HG03571 (cell line): ENCODE measurements at regions not wholly inside any gene's neighbourhood (a gene's known extent, or its start where the extent isn't known, plus 50 kb on each side); places are given as distances from the start of the nearest gene placed in this dataset.
"Not testable (repeated sequence)": the region's sequence is repeated elsewhere in the genome, so short reads cannot be mapped to it uniquely, and the experiment has no call there.

Experiments used
- ATAC-seq: cut with Tn5 transposase; IDR thresholded peaks from one replicate; pipeline ENCODE4 v1.9.1; 2021; ENCODE audit not compliant: unreplicated experiment

DNA sequence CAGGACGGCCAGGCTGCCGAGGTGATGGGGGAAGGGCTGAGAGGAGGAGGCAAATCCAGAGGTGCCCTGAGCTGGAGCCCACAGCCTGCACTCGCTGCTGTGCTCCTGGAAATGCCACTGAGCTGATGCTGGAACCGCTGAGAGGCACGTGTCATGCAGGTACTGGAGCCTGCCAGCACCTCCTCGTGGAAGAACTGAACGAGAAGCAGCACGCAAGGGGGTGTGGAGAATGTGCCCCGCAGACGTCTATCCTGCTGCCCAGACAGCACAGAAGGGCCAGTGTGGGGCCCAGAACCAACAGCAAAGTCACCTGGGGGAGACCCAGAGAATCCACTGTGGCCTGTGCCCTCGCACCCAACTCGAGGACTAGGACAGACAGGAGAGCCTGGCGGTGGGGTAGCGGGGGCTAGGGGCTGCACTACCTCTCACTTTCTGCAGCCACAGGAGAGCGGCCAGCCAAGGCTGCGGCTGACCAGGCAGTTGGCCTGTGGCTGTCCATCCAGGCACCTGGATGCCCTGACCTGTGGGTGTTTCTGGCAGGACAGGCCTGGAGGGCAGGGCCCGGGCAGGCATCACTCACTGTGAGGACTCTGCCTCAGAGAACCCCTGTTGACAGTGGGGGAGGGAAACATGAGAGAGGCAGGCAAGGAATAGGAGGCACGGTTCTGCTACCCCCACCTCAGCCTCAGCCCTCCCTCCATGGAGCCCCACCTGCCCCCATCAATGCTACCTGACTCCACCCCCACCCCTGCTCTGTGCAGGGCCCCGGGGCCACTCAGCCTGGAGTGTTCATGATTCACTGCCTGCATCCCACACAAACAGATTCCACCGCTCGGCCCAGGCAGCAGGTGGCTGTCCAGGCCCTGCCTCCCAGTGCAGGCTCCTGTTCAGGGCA is 213.1 kb downstream of the TBC1D2B start:
- no peak for ATAC-seq

DNA sequence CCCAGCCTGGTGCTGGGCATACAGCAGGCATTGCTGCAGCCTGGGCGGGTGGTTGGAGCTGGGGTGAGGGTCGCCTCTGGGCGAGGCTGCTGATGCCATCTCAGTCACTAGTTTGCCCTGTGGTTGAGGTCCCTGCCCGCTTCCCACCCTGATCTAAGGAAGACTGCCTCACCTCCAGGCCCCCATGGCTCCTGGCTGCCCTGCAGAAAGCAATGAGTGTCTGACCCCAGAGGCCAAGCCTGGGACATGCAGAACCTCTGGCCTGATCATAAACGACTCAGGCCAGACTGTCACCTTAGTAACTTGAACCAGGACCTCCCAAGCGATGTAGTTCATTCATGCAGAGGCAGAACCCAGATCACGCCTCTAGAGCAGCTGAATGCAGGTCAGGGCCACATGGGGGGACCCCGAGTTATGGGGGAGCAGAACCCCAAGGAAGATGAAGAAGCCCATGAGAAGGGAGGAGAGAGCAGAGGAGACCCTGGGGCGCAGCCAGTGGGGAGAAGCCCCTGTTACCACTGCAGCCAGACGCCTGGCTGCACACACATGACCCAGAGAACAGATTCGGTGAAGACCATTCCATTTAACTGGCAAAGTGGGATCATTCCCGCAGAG is 213.9 kb downstream of the TBC1D2B start:
- no peak for ATAC-seq

DNA sequence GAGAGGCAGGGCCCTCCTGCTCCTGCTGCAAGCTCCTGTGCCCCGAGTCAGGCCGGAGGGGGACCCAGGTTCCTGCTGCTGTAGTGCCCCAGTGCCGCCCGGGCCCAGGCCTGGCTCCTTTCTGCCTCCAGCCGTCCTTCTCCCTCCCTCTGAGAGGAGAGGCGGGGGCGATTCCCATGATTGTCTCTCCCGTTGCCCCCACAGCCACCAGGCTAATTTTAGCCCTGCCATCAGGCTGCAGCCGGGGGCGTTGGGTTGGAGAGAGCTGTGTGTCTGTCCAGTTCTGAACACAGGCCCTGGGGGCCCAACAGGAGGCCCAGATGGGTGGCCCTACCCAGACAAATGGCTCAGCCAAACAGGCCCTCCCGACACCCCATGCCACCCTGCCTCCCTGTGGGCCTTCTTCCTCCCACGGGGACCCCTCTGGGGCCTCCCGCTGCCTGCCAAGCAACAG is 214.8 kb downstream of the TBC1D2B start:
- no peak for ATAC-seq

DNA sequence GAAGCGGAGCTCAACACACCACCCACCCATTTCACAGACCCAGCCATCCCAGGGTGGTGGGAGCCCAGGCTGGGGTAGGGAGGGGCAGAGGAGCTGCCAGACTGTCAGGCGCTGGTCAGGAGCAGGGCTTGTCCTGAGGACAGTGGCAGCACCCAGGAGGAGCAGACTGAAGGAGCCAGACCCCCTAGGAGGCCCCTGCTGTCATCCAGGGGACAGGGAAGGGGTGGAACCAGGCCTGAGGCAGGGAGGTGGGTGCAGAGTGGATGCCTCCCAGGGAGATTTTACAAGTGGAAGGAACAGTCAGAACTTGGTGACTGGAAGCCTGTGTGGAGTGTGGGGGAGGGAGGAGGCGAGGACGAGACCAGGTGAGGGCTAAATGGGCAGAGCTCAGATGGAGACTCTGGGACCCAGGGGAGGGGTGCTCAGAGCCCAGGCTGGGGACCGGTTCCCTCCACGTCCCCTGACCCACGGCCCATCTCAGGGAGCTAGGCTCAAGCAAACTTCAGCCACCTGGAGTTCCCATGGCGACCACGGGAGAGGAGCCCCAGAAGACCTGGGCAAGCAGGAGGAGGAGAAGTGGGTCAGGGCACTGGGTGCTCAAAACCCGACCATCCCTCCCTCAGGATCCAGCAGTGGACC is 215.4 kb downstream of the TBC1D2B start:
- ATAC-seq, result not testable (repeated sequence)

DNA sequence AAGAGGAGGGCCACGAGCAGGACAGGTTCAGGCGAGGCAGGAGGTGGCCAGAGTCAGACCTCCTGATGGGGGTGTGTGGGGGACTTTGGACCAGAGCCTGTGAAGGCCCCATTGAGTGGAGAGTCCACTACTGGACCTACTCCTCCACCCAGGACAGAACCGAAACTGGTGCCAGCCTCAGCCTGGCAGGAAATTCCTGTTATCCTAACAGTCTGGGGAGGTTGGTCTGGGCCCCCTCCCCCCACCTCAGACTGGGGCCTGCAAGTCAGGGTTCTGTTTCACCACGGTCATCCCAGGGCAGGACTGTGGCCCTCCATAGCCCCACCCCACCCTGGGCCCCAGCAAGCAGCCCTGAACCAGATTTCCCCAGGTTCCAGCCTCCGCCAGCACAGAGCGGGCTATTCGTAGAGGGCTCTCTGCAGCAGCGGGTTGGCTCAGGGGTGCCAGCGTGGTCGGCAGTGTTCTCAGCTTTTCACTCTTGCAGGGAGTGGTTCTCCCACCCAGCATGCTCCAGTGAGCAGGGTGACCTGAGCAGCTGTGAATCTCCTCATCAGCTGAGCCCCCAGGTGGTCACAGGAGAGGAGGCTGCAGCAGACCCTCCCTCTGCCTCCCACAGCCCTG is 217.3 kb downstream of the TBC1D2B start:
- ATAC-seq, result no peak

DNA sequence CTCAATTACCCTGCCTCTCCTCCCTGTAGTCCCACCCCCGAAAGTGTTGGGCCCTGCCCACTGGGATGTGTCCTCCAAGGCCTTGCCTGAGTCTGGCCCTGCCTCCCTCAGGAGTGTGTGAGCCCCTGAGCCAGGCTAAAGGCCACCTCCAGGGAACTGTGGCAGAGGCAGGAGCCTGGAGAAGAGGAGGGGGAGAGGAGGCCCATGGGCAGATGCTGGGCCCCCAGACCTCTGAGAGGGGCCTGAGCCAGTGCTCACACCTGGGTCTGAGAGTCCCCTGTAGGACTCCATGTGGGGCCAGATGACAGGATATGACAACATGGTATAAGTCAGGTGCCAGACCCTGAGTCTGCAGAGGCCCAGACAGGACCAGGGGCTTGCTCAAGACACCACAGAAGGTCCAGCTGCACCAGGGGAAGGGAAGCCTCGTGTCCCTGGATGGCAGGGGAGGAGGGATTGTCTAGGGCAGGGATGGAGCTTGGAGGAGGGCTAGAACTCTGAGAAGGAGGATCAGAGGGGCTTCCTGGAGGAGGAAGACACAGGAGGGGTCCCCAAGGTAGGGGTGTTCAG is 217.9 kb downstream of the TBC1D2B start:
- ATAC-seq, result no peak

DNA sequence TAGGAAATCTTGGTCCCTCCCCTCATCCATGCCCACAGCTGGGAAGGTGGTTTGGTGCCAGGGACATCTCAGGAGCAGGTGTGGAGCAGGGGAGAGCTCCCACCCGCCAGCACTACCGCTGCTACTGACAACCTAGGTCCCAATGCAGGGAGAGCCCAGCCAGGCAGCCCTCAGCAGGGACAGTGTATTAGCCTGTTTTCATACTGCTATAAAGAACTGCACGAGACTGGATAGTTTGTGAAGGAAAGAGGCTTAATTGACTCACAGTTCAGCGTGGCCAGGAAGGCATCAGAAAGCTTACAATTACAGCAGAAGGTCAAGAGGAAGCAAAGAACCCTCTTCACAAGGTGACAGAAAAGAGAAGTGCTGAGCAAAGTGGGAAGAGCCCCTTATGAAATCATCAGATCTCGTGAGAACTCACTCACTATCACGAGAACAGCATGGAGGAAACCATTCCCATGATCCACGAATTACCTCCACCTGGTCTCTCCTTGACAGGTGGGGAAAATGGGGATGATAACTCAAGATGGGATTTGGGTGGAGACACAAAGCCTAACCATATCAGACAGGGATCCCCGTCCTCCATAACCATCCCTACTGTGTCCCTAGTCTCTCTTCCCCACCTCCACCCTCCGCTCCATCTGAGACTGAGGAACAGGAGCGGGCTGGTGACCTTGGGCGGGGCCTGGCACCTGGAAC is 218.6 kb downstream of the TBC1D2B start:
- no peak for ATAC-seq

DNA sequence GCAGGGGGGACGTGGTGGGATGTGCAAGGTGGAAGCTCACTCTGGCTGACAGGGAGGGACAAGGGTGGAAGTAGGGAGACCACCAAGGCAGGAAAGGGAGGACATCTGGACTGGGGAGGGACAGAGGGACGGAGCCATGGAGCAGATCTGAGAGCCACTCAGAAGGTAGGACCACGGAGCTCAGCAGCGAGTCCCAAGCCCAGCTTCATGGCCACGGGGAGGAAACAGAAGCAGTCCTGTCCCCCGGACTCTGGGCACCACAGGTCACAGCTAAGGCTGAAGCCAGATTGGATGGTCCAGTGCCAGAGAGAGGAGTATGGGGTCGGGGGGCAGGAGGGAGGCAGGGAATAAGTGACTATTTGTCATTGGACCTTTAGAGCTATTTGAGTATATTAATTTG is 220.1 kb downstream of the TBC1D2B start:
- no peak for ATAC-seq

DNA sequence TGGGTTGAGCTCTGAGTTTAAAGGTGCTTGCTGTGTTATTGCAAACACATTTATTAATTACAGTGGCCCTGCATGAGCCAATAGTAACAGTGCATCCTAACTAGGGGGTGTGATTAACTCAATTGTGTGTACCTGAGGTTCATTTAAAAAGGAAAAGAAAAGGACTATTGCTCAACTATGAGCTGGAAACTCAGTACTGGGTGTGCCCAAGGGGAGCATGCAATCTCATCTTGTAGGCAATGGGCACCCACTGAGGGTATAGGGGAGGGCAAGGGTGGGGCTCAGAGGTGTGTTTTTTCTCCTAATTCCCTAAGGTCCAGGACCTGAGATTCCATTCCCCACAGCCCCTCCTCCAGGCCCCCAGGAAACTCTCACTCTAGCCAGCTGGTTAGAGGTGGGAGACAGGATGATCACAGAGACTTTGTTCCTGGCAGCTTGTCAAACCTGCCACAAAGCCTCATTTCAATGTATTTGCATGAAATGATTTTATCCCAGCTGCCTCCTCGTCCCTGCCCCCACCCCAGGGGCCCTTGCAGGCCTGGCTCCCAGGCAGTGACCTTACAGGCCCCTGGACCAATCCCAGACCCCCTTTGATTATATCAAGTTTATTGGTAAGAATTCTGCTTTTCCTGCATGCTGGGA is 220.7 kb downstream of the TBC1D2B start:
- no peak for ATAC-seq

DNA sequence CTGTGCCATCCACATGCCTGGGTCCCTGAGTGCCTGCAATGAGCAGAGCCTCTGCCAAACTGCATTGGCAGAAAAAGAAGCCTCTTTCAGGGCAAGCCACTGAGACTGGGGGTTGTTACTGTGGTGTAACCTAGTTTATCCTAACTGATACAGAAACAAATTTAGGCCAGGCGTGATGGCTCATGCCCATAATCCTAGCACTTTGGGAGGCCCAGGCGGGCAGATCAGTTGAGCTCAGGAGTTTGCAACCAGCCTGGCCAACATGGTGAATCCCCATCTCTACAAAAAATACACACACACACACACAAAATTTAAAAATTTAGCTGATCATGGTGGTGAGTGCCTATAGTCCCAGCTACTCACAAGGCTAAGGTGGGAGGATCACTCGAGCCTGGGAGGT is 221.6 kb downstream of the TBC1D2B start:
- ATAC-seq, result no peak

DNA sequence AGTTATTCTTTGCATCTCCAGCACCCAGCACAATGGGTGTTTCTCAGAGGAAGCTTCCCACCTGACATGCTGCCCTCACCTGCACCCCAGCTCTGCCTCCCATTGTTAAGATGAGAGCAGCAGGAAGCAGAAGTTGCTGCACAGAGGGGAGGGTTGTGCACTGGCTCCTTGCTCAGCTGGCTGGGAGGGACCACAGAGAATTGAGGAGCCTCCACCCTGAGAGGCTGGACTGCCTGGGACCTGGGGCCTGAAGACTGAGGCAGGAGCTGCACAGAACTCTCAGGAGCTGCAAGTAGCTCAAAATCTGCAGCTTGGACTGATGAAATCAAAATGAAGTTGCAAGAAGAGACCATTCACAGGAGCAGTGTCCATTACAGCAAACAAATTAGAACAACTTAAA is 222.3 kb upstream of the LINGO1 start:
- no peak for ATAC-seq

DNA sequence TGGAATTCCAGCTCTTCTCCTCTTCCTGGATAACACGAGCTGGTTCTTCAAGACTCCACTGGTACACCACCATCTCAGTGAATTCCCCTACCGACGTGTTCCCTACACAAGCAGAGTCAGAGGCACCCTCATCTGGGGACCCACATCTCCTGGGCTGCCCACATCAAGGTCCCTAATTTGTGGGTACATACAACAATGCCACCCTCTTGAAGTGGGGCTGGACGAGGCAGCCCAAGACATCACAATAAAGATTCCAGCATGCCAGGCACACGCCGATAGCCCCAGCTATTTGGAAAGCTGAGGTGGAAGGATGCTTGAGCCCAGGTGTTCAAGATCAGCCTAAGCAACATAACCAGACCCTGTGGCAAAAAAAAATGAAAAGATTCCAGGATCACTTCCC is 221.2 kb upstream of the LINGO1 start:
- no peak for ATAC-seq

DNA sequence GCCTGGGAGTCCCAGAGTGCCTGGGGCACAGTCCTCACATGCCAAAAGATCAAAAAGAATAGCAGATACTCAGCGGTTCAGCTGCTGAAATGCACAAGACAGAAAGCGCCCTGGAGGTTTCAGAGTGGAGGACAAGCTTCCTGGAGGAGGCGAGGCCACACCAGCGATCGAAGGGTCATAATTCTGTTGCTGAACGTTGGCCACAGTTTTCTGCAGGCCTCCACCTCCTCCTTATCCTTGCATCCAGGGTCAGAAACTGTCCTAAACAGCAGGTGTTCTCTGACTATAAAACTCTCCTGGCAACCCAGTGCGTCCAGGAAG is 220.3 kb upstream of the LINGO1 start:
- ATAC-seq, result no peak

DNA sequence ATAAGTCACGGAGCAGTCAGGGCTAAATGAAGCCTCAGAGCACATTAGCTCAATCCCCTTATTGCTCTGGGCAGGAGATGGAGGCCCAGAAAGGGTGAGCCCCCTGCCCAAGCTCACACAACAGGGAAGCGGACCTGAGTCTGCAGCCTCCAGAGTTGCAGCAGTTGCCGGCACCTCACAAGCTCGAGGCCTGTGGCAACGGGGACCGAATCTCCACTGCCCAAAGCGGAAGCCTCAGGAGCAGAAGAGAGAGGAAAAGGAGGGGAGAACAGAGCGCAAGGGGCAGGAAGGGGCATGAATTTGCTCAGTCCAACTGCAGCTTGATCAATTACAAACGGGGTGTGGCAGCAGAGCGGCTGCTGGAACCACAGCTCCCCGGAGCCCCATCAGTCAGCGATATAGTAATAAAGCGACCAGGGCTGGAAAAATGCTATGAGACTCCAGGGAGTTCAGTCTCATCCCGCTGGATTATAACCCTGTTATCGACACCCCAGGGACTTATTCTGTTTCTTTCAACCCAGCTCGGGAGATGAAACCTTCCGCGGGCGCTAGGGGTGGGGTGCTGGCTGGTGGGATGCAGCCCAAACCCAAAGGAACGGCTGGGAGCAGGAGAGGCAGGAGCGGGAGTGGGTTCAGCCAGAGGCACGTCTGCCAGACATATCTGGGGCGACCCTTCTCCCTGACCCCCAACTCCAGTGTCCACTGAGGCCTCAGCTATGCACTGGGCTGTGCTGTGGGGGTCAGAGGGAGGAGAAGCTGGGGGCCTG is 219.7 kb upstream of the LINGO1 start:
- no peak for ATAC-seq

DNA sequence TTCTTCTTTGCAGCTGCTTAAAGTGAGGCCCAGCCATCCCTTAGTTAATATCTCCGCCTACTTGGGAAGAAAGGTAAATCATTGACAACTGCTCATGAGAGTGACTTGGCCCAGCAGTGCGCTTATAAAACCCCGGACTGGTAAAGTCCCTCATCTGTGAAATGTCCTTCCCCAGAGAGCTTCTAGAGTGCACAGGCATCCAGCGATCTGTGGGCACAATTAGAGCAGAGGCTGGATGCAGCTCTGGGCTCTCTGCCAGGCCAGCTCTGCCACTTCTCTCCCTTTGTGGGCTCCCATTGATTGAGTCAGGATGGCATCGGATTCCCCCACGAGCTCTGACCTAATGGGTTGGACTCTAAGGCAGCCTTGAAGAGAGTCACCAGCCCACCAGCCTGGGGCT is 219.0 kb upstream of the LINGO1 start:
- no peak for ATAC-seq

DNA sequence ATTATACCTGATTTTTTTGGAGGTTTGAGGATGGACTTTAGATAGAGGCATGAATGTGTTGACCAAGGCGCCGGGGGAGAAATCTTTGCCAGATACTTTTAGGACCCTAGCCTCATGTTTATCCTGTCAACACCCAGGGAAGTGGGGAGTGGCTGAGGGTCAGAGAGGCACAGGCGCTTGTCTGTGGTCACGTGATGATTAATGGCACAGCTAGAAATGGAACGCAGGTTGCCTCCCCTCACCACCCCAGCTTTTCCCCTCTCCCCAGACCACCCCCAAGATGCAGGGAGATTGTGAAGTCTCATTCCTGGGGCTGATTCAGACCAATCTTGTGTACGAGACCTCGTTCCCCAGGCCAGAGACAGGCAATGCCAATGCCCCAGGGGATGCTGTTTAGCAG is 218.4 kb upstream of the LINGO1 start:
- no peak for ATAC-seq

DNA sequence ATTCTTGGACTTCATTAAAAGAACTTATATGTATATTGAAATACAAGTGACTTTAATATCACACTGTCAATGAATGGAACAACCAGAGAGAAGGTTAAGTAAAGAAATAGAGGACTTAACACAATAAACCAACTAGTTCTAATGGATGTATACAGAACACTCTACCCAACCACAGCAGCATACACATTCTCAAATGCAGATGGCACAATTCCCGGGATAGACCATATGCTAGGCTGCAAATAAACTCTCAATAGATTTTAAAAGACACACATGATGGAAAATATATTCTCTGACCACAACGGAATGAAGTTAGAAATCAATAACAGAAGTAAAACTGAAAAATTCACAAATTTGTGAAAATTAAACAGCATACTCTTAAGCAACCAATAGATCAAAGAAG is 214.3 kb upstream of the LINGO1 start:
- ATAC-seq, result no peak

DNA sequence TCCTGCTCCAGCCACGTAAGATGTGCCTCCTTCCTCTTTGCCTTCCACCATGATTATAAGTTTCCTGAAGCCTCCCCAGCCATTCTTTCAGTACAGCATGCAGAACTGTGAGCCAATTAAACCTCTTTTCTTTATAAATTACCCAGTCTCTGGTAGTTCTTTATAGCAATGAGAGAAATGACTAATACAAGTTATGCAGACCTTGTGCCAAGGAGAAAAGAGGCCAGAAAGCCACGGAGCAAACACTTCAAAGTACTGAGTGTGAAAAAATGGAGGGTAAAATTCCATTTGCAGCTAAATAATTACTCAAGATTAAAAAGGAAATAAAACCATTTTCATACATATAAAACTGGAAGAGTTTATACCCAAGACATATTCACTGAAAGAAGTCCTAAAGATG is 213.6 kb upstream of the LINGO1 start:
- ATAC-seq, result no peak

DNA sequence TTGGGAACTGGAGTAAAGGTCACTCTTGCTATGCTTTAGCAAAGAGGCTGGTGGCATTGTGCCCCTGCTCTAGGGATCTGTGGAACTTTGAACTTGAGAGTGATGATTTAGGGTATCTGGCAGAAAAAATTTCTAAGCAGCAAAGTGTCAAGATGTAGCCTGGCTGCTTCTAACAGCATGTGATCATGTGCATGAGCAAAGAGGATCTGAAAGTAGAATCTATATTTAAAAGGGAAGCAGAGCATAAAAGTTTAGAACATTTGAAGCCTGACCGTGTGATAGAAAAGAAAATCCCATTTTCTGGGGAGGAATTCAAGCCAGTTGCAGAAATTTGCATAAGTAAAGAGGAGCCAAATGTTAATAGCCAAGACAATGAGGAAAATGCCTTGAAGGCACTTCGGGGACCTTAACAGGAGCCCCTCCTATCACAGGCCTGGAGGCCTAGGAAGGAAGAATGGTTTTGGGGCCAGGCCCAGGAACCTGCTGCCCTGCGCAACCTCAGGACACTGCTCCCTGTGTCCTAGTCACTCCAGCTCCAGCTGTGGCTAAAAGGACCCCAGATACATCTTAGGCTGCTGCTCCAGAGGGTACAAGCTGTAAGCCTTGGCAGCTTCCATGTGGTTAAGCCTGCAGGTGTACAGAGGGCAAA is 212.2 kb upstream of the LINGO1 start:
- ATAC-seq, result no peak
